GM12874 (cell line): ENCODE measurements at regions not wholly inside any gene's neighbourhood (a gene's known extent, or its start where the extent isn't known, plus 50 kb on each side); places are given as distances from the start of the nearest gene placed in this dataset.

Source experiments
- CTCF ChIP-seq: IDR thresholded peaks from 2 replicates; pipeline ENCODE4 v1.5.1; 2011; ENCODE audit warnings: low read depth, mild to moderate bottlenecking, control low read depth, low read length, moderate library complexity; ENCODE audit not compliant: insufficient read depth

GRCh38 chr2:19540739-19541525 lies 182.5 kb upstream of the OSR1 start:
- no peak for TF ChIP-seq CTCF

GRCh38 chr2:19538411-19538963 lies 180.1 kb upstream of the OSR1 start:
- no peak for TF ChIP-seq CTCF

- no peak for TF ChIP-seq CTCF
These were observed 177.7 kb upstream of the OSR1 start for GRCh38 chr2:19536136-19536535.

- TF ChIP-seq CTCF, result no peak
These were observed 174.2 kb upstream of the OSR1 start for GRCh38 chr2:19532547-19533196.

- TF ChIP-seq CTCF, result no peak
These were observed 171.3 kb upstream of the OSR1 start for GRCh38 chr2:19529677-19530076.

GRCh38 chr2:19527771-19528170 lies 169.3 kb upstream of the OSR1 start:
- TF ChIP-seq CTCF, result no peak

GRCh38 chr2:19525313-19525712 lies 166.9 kb upstream of the OSR1 start:
- no peak for TF ChIP-seq CTCF
